Esophagus muscularis mucosa (tissue), 3 donors: ENCODE measurements at regions not wholly inside any gene's neighbourhood (a gene's known extent, or its start where the extent isn't known, plus 50 kb on each side); places are given as distances from the start of the nearest gene placed in this dataset.

Experiments used
- CTCF ChIP-seq, 3 experiments: fragments of 200-600 bp in 2 of 3; fragments of 450-650 bp in 1 of 3; sonication (generic) in 2 of 3; IDR thresholded peaks; one replicate each; pipeline ENCODE4 v1.5.1; 2017 to 2019; ENCODE audit warnings: antibody characterized with exemption in 3 of 3, mild to moderate bottlenecking in 2 of 3, moderate library complexity in 1 of 3
- POLR2A ChIP-seq: fragments of 450-650 bp; IDR thresholded peaks from one replicate; pipeline ENCODE4 v1.6.1; 2017; ENCODE audit warnings: antibody characterized with exemption, moderate library complexity, mild to moderate bottlenecking, low read depth
- POLR2AphosphoS5 ChIP-seq, 2 donors: sonication (generic); formaldehyde crosslinking; IDR thresholded peaks; one replicate each; pipeline ENCODE4 v1.6.1; 2017; ENCODE audit warnings: antibody characterized with exemption in 2 of 2

GRCh38 chr14:84485036-84485435 lies 1044.9 kb upstream of the FLRT2 start:
- TF ChIP-seq CTCF (IDR thresholded peaks at IDR 0.05), result no peak
- no peak for TF ChIP-seq POLR2A
- TF ChIP-seq POLR2AphosphoS5 (IDR thresholded peaks at IDR 0.05), result no peak
